Neural crest cell (in vitro differentiated cells): ENCODE measurements at regions not wholly inside any gene's neighbourhood (a gene's known extent, or its start where the extent isn't known, plus 50 kb on each side); places are given as distances from the start of the nearest gene placed in this dataset.

Experiments
- DNase-seq: peaks from one replicate; pipeline ENCODE4 v3.0.0; 2021; ENCODE audit warnings: low read depth, mixed read lengths, low spot score
- H3K27ac Mint-ChIP-seq: one replicate; pipeline ENCODE4 v1.8.0; 2021; ENCODE audit warnings: mild to moderate bottlenecking, mixed read lengths; ENCODE audit not compliant: unreplicated experiment
- H3K27me3 Mint-ChIP-seq: 2 replicates; pipeline ENCODE4 v1.8.0; 2021; ENCODE audit warnings: low read depth, mild to moderate bottlenecking, mixed read lengths
- H3K36me3 Mint-ChIP-seq: 2 replicates; pipeline ENCODE4 v1.8.0; 2021; ENCODE audit warnings: low read depth, mild to moderate bottlenecking, mixed read lengths
- H3K4me1 Mint-ChIP-seq: 2 replicates; pipeline ENCODE4 v1.8.0; 2021; ENCODE audit warnings: mixed read lengths
- H3K4me3 Mint-ChIP-seq: one replicate; pipeline ENCODE4 v1.8.0; 2021; ENCODE audit warnings: mild to moderate bottlenecking, mixed read lengths
- H3K9me3 Mint-ChIP-seq: 2 replicates; pipeline ENCODE4 v1.8.0; 2021; ENCODE audit warnings: mixed read lengths
- CTCF ChIP-seq: fragments of 200-600 bp; sonication (generic); conservative IDR thresholded peaks from 2 replicates; pipeline ENCODE4 v1.5.0; 2021; ENCODE audit warnings: antibody characterized with exemption, mild to moderate bottlenecking

GRCh38 chr4:17092736-17093437, 194.4 kb upstream of the LDB2 start:
- no peaks in the 10 kb centered on the region for H3K9me3 Mint-ChIP-seq
- no peak overlapping the region for H3K4me3 Mint-ChIP-seq
- H3K27ac Mint-ChIP-seq: no peak overlapping the region
- no peak for DNase-seq
- TF ChIP-seq CTCF: no peak
- no peaks in the 10 kb centered on the region for H3K36me3 Mint-ChIP-seq
- peaks cover 11% of the 10 kb centered on the region for H3K4me1 Mint-ChIP-seq
- peaks cover 5% of the 10 kb centered on the region for H3K27me3 Mint-ChIP-seq

GRCh38 chr4:17091104-17091503, 192.7 kb upstream of the LDB2 start:
- no peak for DNase-seq
- peaks cover 11% of the 10 kb centered on the region for H3K4me1 Mint-ChIP-seq
- no peaks in the 10 kb centered on the region for H3K9me3 Mint-ChIP-seq
- no peaks in the 10 kb centered on the region for H3K27me3 Mint-ChIP-seq
- H3K27ac Mint-ChIP-seq: no peak overlapping the region
- no peak for TF ChIP-seq CTCF
- no peak overlapping the region for H3K4me3 Mint-ChIP-seq
- H3K36me3 Mint-ChIP-seq: no peaks in the 10 kb centered on the region

DNA sequence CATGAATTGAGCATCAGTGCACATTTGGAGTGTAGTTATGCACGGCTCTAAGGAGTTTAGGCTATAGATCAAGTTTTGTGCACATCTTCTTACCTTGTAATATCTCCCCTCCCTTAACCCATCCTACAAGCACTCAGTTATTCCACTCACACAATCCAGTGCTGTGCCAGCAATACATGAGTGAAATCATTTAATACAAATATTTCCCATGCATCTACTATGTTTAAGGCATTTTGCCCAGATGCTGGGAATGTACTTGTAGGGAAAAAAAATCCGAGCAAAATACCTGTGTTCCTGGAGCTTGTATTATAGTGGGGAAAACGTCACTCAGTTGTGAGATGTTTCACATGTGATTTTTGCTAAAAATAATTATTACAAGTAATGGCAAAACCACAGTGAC, 191.6 kb upstream of the LDB2 start:
- no peak for TF ChIP-seq CTCF
- Mint-ChIP-seq H3K4me3 (no peak overlapping the region), H3K36me3 (no peaks in the 10 kb centered on the region), H3K9me3 (peaks cover 2% of the 10 kb centered on the region), H3K4me1 (peaks cover 11% of the 10 kb centered on the region), H3K27me3 (no peaks in the 10 kb centered on the region), H3K27ac (no peak overlapping the region)
- no peak for DNase-seq

DNA sequence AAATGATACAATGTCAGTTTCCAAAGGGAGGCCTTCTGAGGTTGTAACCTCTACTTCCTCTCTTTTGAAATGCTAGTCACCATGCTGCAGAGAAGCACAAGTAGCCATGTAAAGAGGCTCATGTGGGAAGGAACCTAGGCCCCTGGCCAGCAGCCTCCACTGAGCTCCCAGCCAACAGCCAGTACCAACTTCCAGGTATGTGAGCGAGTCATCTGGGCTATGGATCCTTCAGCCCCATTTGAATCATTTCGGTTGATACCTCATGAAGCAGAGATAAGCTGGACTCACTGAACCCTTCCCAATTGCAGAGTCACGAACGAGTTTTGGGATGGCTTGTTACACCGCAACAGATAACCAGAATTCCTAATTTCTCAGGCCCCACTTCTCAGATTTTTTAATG, 187.0 kb upstream of the LDB2 start:
- H3K9me3 Mint-ChIP-seq: peaks cover 2% of the 10 kb centered on the region
- no peaks in the 10 kb centered on the region for H3K4me1 Mint-ChIP-seq
- no peak overlapping the region for H3K27ac Mint-ChIP-seq
- TF ChIP-seq CTCF: no peak
- no peak overlapping the region for H3K4me3 Mint-ChIP-seq
- no peak for DNase-seq
- H3K36me3 Mint-ChIP-seq: no peaks in the 10 kb centered on the region
- no peaks in the 10 kb centered on the region for H3K27me3 Mint-ChIP-seq

DNA sequence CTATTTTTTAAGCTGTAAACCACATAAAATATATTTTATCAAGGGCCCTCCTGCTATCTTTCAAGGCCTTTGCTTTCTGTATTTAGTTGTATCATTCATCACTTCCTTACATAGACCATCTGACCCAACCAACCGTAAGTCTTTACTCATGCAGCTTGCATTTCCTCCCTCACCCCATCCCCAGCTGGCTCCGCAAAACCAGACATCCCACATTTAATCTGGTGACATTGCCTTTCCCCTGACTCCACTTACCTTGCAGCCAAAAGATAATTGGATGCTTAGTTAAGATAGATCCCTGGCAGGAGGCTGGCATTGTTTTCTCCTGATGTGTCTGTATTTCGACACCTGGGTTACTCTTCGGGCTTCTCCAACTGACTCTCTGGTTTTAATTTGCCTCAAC, 183.7 kb upstream of the LDB2 start:
- H3K9me3 Mint-ChIP-seq: peaks cover 2% of the 10 kb centered on the region
- H3K27me3 Mint-ChIP-seq: no peaks in the 10 kb centered on the region
- no peak overlapping the region for H3K27ac Mint-ChIP-seq
- no peak for TF ChIP-seq CTCF
- no peak for DNase-seq
- H3K4me1 Mint-ChIP-seq: no peaks in the 10 kb centered on the region
- H3K36me3 Mint-ChIP-seq: no peaks in the 10 kb centered on the region
- no peak overlapping the region for H3K4me3 Mint-ChIP-seq

GRCh38 chr4:17081179-17081578, 182.7 kb upstream of the LDB2 start:
- H3K9me3 Mint-ChIP-seq: peaks cover 2% of the 10 kb centered on the region
- no peak overlapping the region for H3K4me3 Mint-ChIP-seq
- no peak for DNase-seq
- H3K4me1 Mint-ChIP-seq: no peaks in the 10 kb centered on the region
- no peaks in the 10 kb centered on the region for H3K36me3 Mint-ChIP-seq
- H3K27ac Mint-ChIP-seq: no peak overlapping the region
- TF ChIP-seq CTCF: no peak
- H3K27me3 Mint-ChIP-seq: no peaks in the 10 kb centered on the region
